RWPE2 (cell line): ENCODE measurements at regions not wholly inside any gene's neighbourhood (a gene's known extent, or its start where the extent isn't known, plus 50 kb on each side); places are given as distances from the start of the nearest gene placed in this dataset.
A peak's percentile ranks its signal among the peaks of the same experiment; 100 is the strongest.

Experiments
- ATAC-seq: fragments of 200-7000 bp; cut with Tn5 transposase; 3 replicates; pipeline ENCODE4 v1.9.1; 2021; ENCODE audit warnings: low read depth
- DNase-seq: peaks from one replicate; pipeline ENCODE4 v3.0.0-alpha.2; 2020; ENCODE audit warnings: low spot score
- H3K27ac ChIP-seq: fragments of 450-650 bp; 2 replicates; pipeline ENCODE4 v1.5.1; 2017; ENCODE audit warnings: mild to moderate bottlenecking; ENCODE audit not compliant: poor library complexity, severe bottlenecking
- H3K27me3 ChIP-seq: fragments of 250-450 bp; sonication (Bioruptor Pico); 2 replicates; pipeline ENCODE4 v1.5.1; 2021; ENCODE audit warnings: mild to moderate bottlenecking, moderate library complexity; ENCODE audit not compliant: insufficient read depth, poor library complexity, severe bottlenecking
- H3K36me3 ChIP-seq: fragments of 250-450 bp; sonication (Bioruptor Pico); 2 replicates; pipeline ENCODE4 v1.5.1; 2020; ENCODE audit warnings: low read depth, mild to moderate bottlenecking, moderate library complexity
- H3K4me1 ChIP-seq: fragments of 250-450 bp; sonication (Bioruptor Pico); 2 replicates; pipeline ENCODE4 v1.5.1; 2021; ENCODE audit warnings: mild to moderate bottlenecking, moderate library complexity; ENCODE audit not compliant: insufficient read depth, poor library complexity, severe bottlenecking
- H3K4me3 ChIP-seq: fragments of 250-450 bp; sonication (Bioruptor Pico); 2 replicates; pipeline ENCODE4 v1.5.1; 2021; ENCODE audit warnings: mild to moderate bottlenecking, moderate library complexity; ENCODE audit not compliant: severe bottlenecking
- H3K9me3 ChIP-seq: fragments of 250-450 bp; sonication (Bioruptor Pico); 2 replicates; pipeline ENCODE4 v1.5.1; 2021; ENCODE audit warnings: mild to moderate bottlenecking, moderate library complexity; ENCODE audit not compliant: severe bottlenecking
- TF ChIP-seq, protein P1 (sequence below): fragments of 450-650 bp; IDR thresholded peaks from one replicate; pipeline ENCODE4 v1.5.1; 2017; ENCODE audit warnings: mild to moderate bottlenecking, moderate library complexity; ENCODE audit not compliant: poor library complexity, severe bottlenecking

DNA sequence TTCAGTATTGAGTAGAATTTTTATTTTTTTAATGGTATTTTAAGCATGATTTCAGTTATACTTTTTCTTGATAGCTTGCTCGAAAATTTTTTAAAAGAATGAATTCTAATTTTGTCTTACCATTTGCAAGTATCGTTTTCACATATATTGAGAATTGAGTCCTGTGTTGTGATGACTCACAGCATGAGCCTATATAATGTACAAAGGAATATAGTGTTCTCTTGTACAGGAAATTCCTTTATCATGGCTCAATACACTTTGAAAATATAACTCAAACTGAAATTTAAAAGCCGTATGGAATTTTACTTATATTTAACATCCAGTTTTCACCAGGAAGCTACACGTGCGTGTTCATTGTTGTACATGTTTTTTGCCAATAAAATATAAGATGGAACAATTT lies 161.1 kb upstream of the TMTC4 start:
- ATAC-seq = peak; percentile 76; the same call in 2 of the 3 replicates
- Histone ChIP-seq H3K4me1 (peaks cover 8% of the 10 kb centered on the region), H3K27ac (peak overlapping the region; percentile 51), H3K9me3 (no peaks in the 10 kb centered on the region), H3K4me3 (no peak overlapping the region), H3K36me3 (no peaks in the 10 kb centered on the region), H3K27me3 (no peaks in the 10 kb centered on the region)
- TF ChIP-seq, protein P1, sequence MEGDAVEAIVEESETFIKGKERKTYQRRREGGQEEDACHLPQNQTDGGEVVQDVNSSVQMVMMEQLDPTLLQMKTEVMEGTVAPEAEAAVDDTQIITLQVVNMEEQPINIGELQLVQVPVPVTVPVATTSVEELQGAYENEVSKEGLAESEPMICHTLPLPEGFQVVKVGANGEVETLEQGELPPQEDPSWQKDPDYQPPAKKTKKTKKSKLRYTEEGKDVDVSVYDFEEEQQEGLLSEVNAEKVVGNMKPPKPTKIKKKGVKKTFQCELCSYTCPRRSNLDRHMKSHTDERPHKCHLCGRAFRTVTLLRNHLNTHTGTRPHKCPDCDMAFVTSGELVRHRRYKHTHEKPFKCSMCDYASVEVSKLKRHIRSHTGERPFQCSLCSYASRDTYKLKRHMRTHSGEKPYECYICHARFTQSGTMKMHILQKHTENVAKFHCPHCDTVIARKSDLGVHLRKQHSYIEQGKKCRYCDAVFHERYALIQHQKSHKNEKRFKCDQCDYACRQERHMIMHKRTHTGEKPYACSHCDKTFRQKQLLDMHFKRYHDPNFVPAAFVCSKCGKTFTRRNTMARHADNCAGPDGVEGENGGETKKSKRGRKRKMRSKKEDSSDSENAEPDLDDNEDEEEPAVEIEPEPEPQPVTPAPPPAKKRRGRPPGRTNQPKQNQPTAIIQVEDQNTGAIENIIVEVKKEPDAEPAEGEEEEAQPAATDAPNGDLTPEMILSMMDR = no peak
- no peak for DNase-seq

DNA sequence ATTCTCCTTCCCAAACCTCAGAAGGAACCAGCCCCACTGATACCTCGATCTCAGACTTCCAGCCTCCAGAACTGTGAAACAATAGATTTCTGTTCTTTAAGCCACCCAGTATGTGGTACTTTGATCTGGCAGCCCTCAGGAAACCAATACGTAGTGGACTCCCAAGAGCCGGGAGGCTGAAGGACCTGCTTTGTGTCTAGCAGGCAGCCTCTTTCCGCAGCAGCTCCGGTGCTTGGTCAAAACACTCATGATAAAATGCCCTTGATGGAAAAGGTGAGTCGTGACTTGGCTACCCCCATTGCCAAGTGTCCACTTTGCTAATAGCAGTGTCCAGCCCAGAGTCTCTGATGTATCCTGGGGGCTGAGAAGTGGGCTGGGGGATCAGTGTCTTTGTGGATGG lies 158.8 kb upstream of the TMTC4 start:
- TF ChIP-seq, protein P1 = no peak
- no peak for ATAC-seq

DNA sequence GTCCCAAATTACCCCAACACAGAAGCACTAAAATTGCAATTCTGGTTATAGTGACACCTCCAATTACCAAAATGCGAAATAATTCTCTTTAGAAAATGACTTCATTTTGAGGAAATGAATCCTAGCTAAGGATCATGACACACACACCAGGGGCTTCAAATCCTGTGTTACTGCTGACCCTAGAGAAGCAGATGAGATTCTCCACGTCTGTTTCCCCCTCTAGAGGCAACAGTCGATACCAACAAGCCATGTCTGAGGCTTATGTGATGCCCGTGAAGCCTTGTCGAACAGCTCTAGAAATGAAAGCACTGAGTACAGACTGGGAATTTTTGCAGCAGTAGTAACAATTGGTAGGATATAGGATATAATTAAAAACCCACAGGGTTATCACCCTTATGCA lies 153.6 kb upstream of the TMTC4 start:
- Histone ChIP-seq H3K27me3 (no peaks in the 10 kb centered on the region), H3K36me3 (no peaks in the 10 kb centered on the region), H3K4me3 (no peak overlapping the region), H3K4me1 (no peaks in the 10 kb centered on the region), H3K9me3 (no peaks in the 10 kb centered on the region), H3K27ac (no peak overlapping the region)
- ATAC-seq (no peak), DNase-seq (no peak)
- TF ChIP-seq, protein P1 = no peak

More for the DNA sequence above, 158.8 kb upstream of the TMTC4 start:
- H3K36me3 ChIP-seq = no peaks in the 10 kb centered on the region
- H3K4me1 ChIP-seq = peaks cover 8% of the 10 kb centered on the region
- DNase-seq = no peak
- no peaks in the 10 kb centered on the region for H3K9me3 ChIP-seq
- no peak overlapping the region for H3K27ac ChIP-seq
- H3K4me3 ChIP-seq = no peak overlapping the region
- no peaks in the 10 kb centered on the region for H3K27me3 ChIP-seq

DNA sequence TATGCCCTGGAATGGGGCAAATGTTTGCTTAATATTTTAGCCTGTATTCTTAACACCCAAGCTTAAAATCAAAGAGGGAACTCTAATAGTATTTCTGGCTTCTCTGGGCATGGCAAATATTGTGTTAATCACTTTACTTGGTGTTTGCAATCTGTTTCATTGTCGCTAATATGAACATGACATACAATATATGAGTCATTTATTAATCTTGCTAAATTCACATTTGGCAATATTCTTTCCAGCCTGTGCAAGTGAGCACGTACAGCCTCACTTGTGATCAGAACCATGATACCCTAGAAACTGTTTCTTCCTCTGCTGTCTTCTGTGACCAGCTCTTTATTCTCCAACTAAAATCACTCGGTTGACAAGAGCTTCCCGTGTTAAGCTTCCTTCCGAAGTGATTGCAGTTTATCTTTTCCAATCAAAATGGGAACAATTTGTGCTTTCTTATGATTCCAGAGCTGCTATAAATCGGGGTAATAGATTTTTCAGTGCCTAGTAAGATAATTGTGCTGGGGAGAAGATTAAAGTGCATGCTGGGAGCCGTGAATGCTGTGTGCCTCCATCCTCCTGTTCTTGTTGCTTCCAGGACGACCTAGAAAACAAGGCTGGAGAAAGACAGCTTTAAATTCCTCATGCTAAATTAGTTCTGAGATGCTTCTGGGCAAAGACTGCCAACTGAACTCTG lies 153.0 kb upstream of the TMTC4 start:
- TF ChIP-seq, protein P1 = no peak
- Histone ChIP-seq H3K36me3 (no peaks in the 10 kb centered on the region), H3K4me1 (no peaks in the 10 kb centered on the region), H3K9me3 (no peaks in the 10 kb centered on the region), H3K27me3 (no peaks in the 10 kb centered on the region), H3K27ac (no peak overlapping the region), H3K4me3 (no peak overlapping the region)
- no peak for DNase-seq
- peak; percentile 31; the same call in 1 of the 3 replicates for ATAC-seq

DNA sequence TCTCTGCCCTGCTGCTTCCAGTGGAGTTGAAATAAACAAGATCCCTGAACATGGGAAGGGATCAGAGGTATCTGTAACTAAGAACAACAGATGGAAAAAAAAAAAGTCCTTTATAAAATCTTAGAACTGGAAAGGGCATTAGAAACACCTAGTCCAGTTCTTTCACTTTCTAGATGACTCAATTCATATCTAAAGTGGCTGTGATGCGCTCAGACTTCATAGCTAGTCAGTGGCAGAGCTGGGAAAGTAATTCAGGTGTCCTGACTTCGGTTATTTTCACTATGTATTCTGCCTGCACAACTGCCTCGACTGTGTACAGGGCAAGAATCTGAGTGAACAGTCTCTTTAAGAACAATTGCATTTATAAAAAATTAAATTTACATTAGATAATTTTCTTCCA lies 151.8 kb upstream of the TMTC4 start:
- no peaks in the 10 kb centered on the region for H3K4me1 ChIP-seq
- TF ChIP-seq, protein P1 = no peak
- DNase-seq = no peak
- H3K4me3 ChIP-seq = no peak overlapping the region
- H3K36me3 ChIP-seq = no peaks in the 10 kb centered on the region
- no peaks in the 10 kb centered on the region for H3K9me3 ChIP-seq
- H3K27ac ChIP-seq = no peak overlapping the region
- no peaks in the 10 kb centered on the region for H3K27me3 ChIP-seq
- no peak for ATAC-seq
